Effector memory CD4-positive, alpha-beta T cell (primary cell): ENCODE measurements at regions not wholly inside any gene's neighbourhood (a gene's known extent, or its start where the extent isn't known, plus 50 kb on each side); places are given as distances from the start of the nearest gene placed in this dataset.

Experiments used
- DNase-seq, 3 donors: peaks; one replicate each; pipeline ENCODE4 v3.0.0-alpha.2; 2020
- H3K27ac ChIP-seq: 2 replicates; pipeline ENCODE4 v1.7.0; 2013; ENCODE audit warnings: mild to moderate bottlenecking, low read length, moderate library complexity; ENCODE audit not compliant: insufficient read depth, poor library complexity, severe bottlenecking
- H3K27me3 ChIP-seq: replicated peaks from 2 replicates; pipeline ENCODE4 v1.7.0; 2013; ENCODE audit warnings: mild to moderate bottlenecking, low read length; ENCODE audit not compliant: insufficient read depth, control insufficient read depth, poor library complexity, severe bottlenecking
- H3K36me3 ChIP-seq: 2 replicates; pipeline ENCODE4 v1.7.0; 2013; ENCODE audit warnings: mild to moderate bottlenecking, low read length, moderate library complexity; ENCODE audit not compliant: control insufficient read depth, insufficient read depth
- H3K4me1 ChIP-seq: 2 replicates; pipeline ENCODE4 v1.7.0; 2013; ENCODE audit warnings: low read length, mild to moderate bottlenecking; ENCODE audit not compliant: control insufficient read depth, insufficient read depth, poor library complexity, severe bottlenecking
- H3K4me3 ChIP-seq: 2 replicates; pipeline ENCODE4 v1.7.0; 2013; ENCODE audit warnings: low read length, low read depth, mild to moderate bottlenecking; ENCODE audit not compliant: insufficient read depth, poor library complexity, severe bottlenecking
- H3K9me3 ChIP-seq: 2 replicates; pipeline ENCODE4 v1.7.0; 2013; ENCODE audit warnings: mild to moderate bottlenecking, low read length, moderate library complexity; ENCODE audit not compliant: control insufficient read depth

- Histone ChIP-seq H3K9me3 (no peaks in the 10 kb centered on the region), H3K27ac (no peak overlapping the region), H3K36me3 (no peaks in the 10 kb centered on the region), H3K27me3 (no peaks in the 10 kb centered on the region), H3K4me1 (no peaks in the 10 kb centered on the region), H3K4me3 (no peak overlapping the region)
- DNase-seq, result no peak
Observed at GRCh38 chr15:57857871-57858270, 151.4 kb downstream of the POLR2M start.

DNA sequence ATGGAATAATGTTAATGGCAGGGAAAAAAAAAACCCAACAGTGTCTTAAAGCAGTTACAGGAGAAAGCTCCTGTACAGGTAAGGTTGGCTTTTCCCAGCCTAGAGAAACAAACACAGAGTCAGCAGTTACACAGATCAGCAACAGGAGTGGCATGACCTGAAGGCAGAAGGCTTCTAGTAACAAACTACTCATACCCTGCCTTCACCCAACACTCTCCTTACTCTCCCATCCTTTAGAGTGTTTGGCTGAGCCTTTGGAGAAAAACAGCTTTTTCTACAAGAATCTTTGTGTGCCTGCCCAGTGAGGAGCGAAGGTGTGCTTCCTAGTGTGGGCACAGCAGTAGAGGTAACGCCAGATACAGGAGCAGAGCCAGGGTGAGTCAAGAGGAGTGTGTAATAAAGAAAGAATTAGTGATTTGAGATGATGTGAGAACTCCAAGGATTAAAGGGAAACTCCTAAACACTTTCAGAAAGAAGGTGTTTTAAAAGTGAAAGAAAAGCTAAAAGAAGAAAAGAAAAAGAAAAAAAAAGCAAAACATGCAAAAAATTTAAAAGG lies 152.7 kb downstream of the POLR2M start:
- Histone ChIP-seq H3K27ac (no peak overlapping the region), H3K27me3 (no peaks in the 10 kb centered on the region), H3K4me1 (no peaks in the 10 kb centered on the region), H3K9me3 (no peaks in the 10 kb centered on the region), H3K4me3 (no peak overlapping the region), H3K36me3 (no peaks in the 10 kb centered on the region)
- no peak for DNase-seq

DNA sequence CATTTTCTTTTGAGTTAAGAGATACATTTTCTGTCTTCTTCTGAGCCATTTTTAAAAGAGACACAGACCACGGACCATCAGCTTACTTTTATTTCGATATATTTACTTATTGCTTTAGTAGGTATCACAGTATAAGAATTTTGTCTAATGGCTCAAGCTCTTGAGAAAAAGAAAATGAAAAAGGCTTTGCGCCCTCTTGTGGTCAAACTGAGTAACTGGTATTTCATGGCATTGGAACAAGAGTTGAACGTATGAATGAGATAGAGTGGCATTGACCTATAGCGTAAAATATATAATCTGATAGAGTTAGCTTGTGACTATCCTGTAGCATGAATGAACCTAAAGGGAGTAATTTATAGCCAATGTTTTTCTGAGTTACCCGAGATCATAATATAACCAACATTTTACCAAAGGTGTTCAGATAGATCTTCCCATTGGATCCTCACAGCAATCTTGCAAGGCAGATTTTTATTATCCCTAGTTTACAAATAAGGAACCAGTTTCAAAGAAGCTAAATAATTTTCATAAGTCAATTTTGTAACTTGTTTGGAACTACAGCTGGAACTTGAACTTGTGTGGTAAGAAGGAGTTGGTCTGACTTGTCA lies 154.6 kb downstream of the POLR2M start:
- no peak for DNase-seq
- H3K4me3 ChIP-seq, result no peak overlapping the region
- H3K27me3 ChIP-seq, result no peaks in the 10 kb centered on the region
- no peaks in the 10 kb centered on the region for H3K4me1 ChIP-seq
- no peaks in the 10 kb centered on the region for H3K36me3 ChIP-seq
- no peaks in the 10 kb centered on the region for H3K9me3 ChIP-seq
- H3K27ac ChIP-seq, result no peak overlapping the region

DNA sequence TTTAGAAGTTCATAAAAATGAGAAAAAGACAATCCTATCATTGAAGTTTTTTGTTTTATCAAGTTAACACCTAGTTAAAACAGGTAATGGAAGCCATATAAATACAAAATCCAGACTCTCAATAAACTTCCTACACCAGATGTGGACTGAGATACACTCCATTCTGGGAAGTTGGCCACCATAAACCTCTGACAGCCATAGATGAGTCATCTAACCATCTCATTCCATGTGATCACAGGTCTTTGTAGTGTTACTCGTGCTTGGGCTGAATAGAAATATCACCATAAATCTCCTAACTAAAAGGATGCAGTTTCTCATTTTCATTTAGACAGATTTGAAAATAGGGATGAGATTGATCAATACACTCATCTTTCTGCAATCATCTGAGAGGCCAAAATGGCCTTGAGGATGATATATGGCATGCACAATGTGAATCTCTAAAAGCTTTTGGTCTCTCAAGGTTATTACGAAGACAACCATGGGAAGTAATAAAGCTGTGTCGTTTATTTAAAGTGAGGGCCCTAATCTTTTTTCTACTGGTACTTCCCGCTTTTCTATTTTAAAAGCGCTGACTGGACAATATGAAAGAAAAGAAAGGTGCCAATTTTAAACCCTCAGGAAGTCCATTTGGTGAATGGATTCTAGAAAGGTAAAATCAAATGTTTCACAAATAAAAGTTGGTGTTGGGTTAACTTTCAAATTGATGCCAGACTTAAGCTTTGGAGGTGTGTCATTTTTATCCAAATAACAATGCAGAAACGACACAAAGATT lies 155.5 kb downstream of the POLR2M start:
- no peaks in the 10 kb centered on the region for H3K27me3 ChIP-seq

GRCh38 chr15:57862761-57863160 lies 156.2 kb downstream of the POLR2M start:
- Histone ChIP-seq H3K36me3 (no peaks in the 10 kb centered on the region), H3K27me3 (no peaks in the 10 kb centered on the region), H3K4me1 (no peaks in the 10 kb centered on the region), H3K4me3 (no peak overlapping the region), H3K9me3 (no peaks in the 10 kb centered on the region), H3K27ac (no peak overlapping the region)
- no peak for DNase-seq

More for the DNA sequence above, 155.5 kb downstream of the POLR2M start:
- Histone ChIP-seq H3K36me3 (no peaks in the 10 kb centered on the region), H3K4me3 (no peak overlapping the region), H3K27ac (no peak overlapping the region), H3K9me3 (no peaks in the 10 kb centered on the region), H3K4me1 (no peaks in the 10 kb centered on the region)
- no peak for DNase-seq

DNA sequence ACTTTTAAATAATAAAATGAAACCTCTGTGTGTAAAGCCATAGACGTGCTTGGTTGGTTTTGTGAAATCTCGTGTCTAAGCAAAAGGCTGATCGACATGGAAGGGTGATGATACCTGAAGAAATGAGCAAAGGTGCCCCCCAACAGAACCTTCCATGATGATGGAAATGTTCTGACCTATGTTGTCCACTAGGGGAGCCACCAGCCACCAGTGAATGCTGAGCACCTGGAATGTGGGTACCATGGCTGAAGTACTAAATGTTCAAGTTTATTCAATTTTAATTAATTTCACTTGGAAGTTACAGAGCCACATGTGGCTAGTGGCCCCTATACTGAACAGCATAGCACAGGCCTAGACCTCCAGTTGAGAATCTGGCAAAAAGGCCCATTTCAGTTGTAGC lies 158.8 kb downstream of the POLR2M start:
- DNase-seq, result no peak
- Histone ChIP-seq H3K36me3 (no peaks in the 10 kb centered on the region), H3K9me3 (no peaks in the 10 kb centered on the region)

DNA sequence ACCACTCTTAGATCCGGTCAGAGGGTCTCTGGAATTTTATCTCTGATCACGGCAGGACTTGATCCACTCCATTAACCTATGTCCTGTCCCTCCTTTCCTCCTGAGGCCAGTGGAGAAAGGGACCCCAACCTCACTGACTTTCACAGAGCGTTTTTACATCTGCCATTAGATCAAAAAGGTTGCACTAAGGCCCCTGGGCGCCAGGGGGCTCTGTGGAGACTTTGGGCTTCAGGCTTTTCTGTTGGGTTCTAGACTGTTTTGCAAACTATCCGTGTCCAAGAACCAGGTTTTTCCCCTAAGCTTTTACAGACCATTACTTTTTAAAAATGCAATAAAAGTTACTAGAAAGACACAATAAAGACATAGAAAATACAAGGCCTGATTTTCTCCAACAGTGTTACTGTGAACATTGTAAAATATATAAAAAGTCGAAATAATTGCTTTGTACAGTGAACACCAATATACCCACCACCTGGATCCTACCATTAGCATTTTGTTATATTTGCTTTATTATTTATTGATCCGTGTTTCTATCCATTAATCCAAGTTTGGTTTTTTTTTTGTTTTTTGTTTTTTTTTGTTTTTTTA lies 159.7 kb downstream of the POLR2M start:
- DNase-seq, result peak in 1 of 3 donors; percentile 8
- H3K36me3 ChIP-seq, result no peaks in the 10 kb centered on the region
- no peak overlapping the region for H3K4me3 ChIP-seq
- H3K27ac ChIP-seq, result no peak overlapping the region
- H3K27me3 ChIP-seq, result no peaks in the 10 kb centered on the region
- no peaks in the 10 kb centered on the region for H3K9me3 ChIP-seq
- H3K4me1 ChIP-seq, result no peaks in the 10 kb centered on the region

More for the DNA sequence above, 158.8 kb downstream of the POLR2M start:
- Histone ChIP-seq H3K27me3 (no peaks in the 10 kb centered on the region), H3K4me3 (no peak overlapping the region), H3K4me1 (no peaks in the 10 kb centered on the region), H3K27ac (no peak overlapping the region)

- DNase-seq, result no peak
- Histone ChIP-seq H3K36me3 (no peaks in the 10 kb centered on the region), H3K27ac (no peak overlapping the region), H3K27me3 (no peaks in the 10 kb centered on the region), H3K4me3 (no peak overlapping the region), H3K4me1 (no peaks in the 10 kb centered on the region), H3K9me3 (no peaks in the 10 kb centered on the region)
Observed at GRCh38 chr15:57867970-57868798, 161.7 kb downstream of the POLR2M start.

GRCh38 chr15:57870667-57871066 lies 164.2 kb downstream of the POLR2M start:
- Histone ChIP-seq H3K27ac (no peak overlapping the region), H3K4me1 (no peaks in the 10 kb centered on the region), H3K27me3 (no peaks in the 10 kb centered on the region), H3K36me3 (no peaks in the 10 kb centered on the region), H3K9me3 (no peaks in the 10 kb centered on the region), H3K4me3 (no peak overlapping the region)
- no peak for DNase-seq
